Gastrocnemius medialis (tissue), 4 donors: ENCODE measurements at regions not wholly inside any gene's neighbourhood (a gene's known extent, or its start where the extent isn't known, plus 50 kb on each side); places are given as distances from the start of the nearest gene placed in this dataset.

Experiments used
- ATAC-seq, 2 donors: fragments of 150-250 bp; one replicate each; pipeline ENCODE4 v1.9.1; 2016
- DNase-seq, 2 donors: peaks; one replicate each; pipeline ENCODE4 v3.0.0-alpha.2; 2019
- H3K27ac ChIP-seq, 4 donors: fragments of 200-600 bp; sonication (generic); 1 replicate in 1 of 4; 2 replicates in 3 of 4; pipeline ENCODE4 v1.5.1; 2016 to 2018; ENCODE audit warnings: mild to moderate bottlenecking in 2 of 4, moderate library complexity in 1 of 4
- H3K27me3 ChIP-seq, 3 donors: fragments of 200-600 bp; sonication (generic) in 2 of 3; 1 replicate in 1 of 3; 2 replicates in 2 of 3; pipeline versions ENCODE4 v1.5.1 to v1.6.0; 2016 to 2019; ENCODE audit warnings: mild to moderate bottlenecking in 1 of 3, moderate library complexity in 1 of 3
- H3K36me3 ChIP-seq, 2 donors: fragments of 200-600 bp; sonication (generic) in 1 of 2; one replicate each; pipeline ENCODE4 v1.5.1; 2017 to 2018
- H3K4me1 ChIP-seq, 2 donors: fragments of 200-600 bp; sonication (generic) in 1 of 2; one replicate each; pipeline ENCODE4 v1.5.1; 2016 to 2017; ENCODE audit warnings: mild to moderate bottlenecking in 2 of 2
- H3K4me3 ChIP-seq, 4 donors: fragments of 200-600 bp; sonication (generic) in 3 of 4; 1 replicate in 1 of 4; 2 replicates in 3 of 4; pipeline ENCODE4 v1.5.1; 2016 to 2019; ENCODE audit warnings: mild to moderate bottlenecking in 2 of 4
- H3K9me3 ChIP-seq, 3 donors: fragments of 200-600 bp; sonication (generic) in 2 of 3; 1 replicate in 1 of 3; 2 replicates in 2 of 3; pipeline ENCODE4 v1.5.1; 2016 to 2019
- POLR2A ChIP-seq, 2 donors: fragments of 450-650 bp; IDR thresholded peaks; one replicate each; pipeline ENCODE4 v1.6.1; 2017; ENCODE audit warnings: antibody characterized with exemption in 2 of 2, mild to moderate bottlenecking in 2 of 2, moderate library complexity in 2 of 2
- in situ Hi-C, 4 donors: fragments of 200-750 bp; cut with MboI; loops; one replicate each; pipeline versions ENCODE4 v1.15.0 to v1.8.0; 2017; ENCODE audit warnings: low sequenced_read_pairs in 4 of 4
- intact Hi-C: fragments of 100-400 bp; cut with DNase I; formaldehyde crosslinking; loops from one replicate; pipeline ENCODE4 v1.15.1; 2023; ENCODE audit warnings: low total_unique reads
- TF ChIP-seq, protein P1 (sequence below), 5 experiments: fragments of 450-650 bp in 3 of 5; fragments of 200-600 bp in 2 of 5; sonication (generic) in 2 of 5; IDR thresholded peaks in 4 of 5; conservative IDR thresholded peaks in 1 of 5; 1 replicate in 4 of 5; 2 replicates in 1 of 5; pipeline ENCODE4 v1.5.1; 2016 to 2019; ENCODE audit warnings: antibody characterized with exemption in 5 of 5, mild to moderate bottlenecking in 3 of 5, moderate library complexity in 3 of 5

DNA sequence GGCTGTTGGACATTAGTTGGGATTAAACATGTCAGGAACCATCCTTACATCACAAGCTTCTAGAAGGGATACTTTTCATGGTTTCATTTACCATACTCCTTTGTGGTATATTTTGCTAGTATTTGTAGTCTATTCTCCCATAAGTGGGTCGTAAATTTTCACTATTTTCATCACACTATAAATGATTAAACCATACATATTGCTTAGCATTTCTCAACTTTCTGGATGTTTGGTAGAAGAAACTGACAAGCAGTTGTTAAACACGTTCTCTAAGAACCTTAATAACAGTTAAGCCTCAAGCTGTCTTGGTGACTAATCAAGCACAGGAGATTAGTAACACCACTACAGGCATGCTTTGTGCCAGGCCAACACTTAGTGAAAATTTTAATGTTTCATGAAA, 375.5 kb downstream of the NAF1 start:
- in situ Hi-C loops, result no loop called here
- no peaks in the 10 kb centered on the region for H3K27me3 ChIP-seq
- H3K27ac ChIP-seq, result no peak overlapping the region
- ATAC-seq (no peak), DNase-seq (no peak)
- no peaks in the 10 kb centered on the region for H3K36me3 ChIP-seq
- TF ChIP-seq POLR2A (IDR thresholded peaks at IDR 0.05), result no peak
- TF ChIP-seq, protein P1, sequence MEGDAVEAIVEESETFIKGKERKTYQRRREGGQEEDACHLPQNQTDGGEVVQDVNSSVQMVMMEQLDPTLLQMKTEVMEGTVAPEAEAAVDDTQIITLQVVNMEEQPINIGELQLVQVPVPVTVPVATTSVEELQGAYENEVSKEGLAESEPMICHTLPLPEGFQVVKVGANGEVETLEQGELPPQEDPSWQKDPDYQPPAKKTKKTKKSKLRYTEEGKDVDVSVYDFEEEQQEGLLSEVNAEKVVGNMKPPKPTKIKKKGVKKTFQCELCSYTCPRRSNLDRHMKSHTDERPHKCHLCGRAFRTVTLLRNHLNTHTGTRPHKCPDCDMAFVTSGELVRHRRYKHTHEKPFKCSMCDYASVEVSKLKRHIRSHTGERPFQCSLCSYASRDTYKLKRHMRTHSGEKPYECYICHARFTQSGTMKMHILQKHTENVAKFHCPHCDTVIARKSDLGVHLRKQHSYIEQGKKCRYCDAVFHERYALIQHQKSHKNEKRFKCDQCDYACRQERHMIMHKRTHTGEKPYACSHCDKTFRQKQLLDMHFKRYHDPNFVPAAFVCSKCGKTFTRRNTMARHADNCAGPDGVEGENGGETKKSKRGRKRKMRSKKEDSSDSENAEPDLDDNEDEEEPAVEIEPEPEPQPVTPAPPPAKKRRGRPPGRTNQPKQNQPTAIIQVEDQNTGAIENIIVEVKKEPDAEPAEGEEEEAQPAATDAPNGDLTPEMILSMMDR (IDR thresholded peaks at IDR 0.05 in 4 of 5, conservative IDR thresholded peaks at IDR 0.05 in 1 of 5), result no peak
- H3K4me3 ChIP-seq, result no peak overlapping the region
- no peaks in the 10 kb centered on the region for H3K9me3 ChIP-seq
- intact Hi-C loops, result no loop called here
- no peaks in the 10 kb centered on the region for H3K4me1 ChIP-seq

DNA sequence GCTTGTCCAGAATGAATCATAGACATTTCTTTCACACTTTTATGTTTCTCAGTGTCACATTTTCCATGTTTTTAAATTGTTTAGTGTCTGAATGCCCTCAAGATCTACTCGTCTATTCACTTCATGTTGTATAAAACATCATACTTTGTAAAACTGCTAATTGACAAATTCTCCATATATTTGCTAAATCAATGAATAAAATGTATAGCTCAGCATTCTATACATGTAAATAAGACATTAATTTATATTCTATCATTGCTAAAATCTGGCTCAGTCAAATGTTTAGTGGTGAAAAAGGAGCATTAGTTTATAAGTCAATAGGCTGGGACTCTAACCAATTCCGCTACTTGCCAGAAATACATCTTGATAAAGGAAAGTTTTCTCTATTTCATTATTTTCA, 379.6 kb downstream of the NAF1 start:
- Histone ChIP-seq H3K27ac (no peak overlapping the region), H3K36me3 (no peaks in the 10 kb centered on the region), H3K4me1 (no peaks in the 10 kb centered on the region), H3K27me3 (no peaks in the 10 kb centered on the region), H3K9me3 (no peaks in the 10 kb centered on the region), H3K4me3 (no peak overlapping the region)
- no peak for DNase-seq
- in situ Hi-C loops, result no loop called here
- TF ChIP-seq, protein P1 (IDR thresholded peaks at IDR 0.05 in 4 of 5, conservative IDR thresholded peaks at IDR 0.05 in 1 of 5), result no peak
- TF ChIP-seq POLR2A (IDR thresholded peaks at IDR 0.05), result no peak
- ATAC-seq, result no peak
- intact Hi-C loops, result no loop called here

DNA sequence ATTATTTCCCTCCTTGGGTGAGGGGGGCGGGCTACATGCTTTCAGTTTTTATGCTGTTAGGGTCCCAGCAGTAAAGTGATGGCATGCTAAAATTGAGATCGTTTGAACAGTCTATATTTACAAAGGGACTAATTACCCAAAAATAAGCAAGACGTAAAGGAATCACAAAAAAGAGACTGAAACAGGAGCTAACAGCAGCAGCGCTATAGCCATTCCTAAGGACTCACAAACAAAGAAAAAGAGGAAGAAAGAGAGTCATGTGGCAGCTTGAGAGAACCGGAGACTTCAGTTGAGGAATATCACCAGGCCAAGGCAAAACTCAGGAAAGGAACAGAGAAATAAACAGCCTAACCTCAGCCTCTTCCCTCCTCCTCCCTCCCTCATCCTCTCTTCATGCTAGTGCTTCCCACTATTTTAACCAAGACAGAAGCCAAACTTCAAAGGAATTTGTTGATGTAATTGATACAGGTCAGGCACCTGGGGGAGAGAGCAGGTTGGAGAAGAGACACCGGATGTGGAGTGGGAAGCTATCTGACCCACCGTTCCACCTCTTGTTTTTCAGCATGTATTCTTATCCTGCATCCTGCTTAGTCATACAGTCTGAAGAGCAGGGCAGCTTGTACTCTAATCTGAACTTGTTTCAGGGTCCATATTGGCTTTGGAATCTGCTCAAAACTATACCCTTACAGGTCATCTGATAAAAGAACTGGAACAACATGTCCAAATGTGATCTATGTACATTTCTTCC, 383.7 kb downstream of the NAF1 start:
- no peaks in the 10 kb centered on the region for H3K27me3 ChIP-seq
- intact Hi-C loops (no loop called here), in situ Hi-C loops (no loop called here)
- H3K36me3 ChIP-seq, result no peaks in the 10 kb centered on the region
- ATAC-seq, result no peak
- no peak overlapping the region for H3K4me3 ChIP-seq
- no peak for DNase-seq
- no peaks in the 10 kb centered on the region for H3K9me3 ChIP-seq
- TF ChIP-seq, protein P1 (IDR thresholded peaks at IDR 0.05 in 4 of 5, conservative IDR thresholded peaks at IDR 0.05 in 1 of 5), result no peak
- no peak for TF ChIP-seq POLR2A (IDR thresholded peaks at IDR 0.05)
- no peaks in the 10 kb centered on the region for H3K4me1 ChIP-seq
- no peak overlapping the region for H3K27ac ChIP-seq

DNA sequence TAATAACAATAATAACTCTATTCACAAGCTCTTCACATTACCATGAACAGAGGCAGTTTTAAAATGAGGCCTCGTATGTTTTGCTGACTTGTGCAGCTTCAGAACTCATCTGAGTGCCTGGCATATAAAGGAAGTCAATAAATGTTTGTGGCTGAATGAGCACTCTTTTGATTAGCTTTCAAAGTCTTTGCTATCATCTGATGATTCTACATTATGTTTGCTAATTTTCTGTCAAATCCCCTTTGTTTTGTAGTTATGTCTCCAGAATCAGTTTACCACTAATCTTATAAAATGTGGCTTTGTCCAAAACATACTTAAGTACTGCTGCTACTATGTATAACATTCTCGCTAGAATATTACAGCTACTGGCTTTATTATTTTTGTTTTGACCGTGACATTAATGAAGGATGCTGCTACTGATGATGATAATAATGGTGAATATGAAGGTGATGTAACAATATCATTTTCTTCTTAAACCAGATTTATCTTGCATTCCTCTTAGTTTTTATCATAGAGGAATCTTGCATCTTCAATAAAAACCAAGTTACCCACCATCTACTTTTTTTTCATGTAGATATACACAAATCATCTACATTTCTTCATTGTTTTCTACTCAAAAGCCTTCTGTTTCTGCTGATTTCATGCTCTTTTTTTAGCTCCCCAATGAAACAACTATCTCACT, 384.5 kb downstream of the NAF1 start:
- no peak overlapping the region for H3K27ac ChIP-seq
- DNase-seq, result no peak
- no peak for ATAC-seq
- no peaks in the 10 kb centered on the region for H3K9me3 ChIP-seq
- H3K4me3 ChIP-seq, result no peak overlapping the region
- no peak for TF ChIP-seq POLR2A (IDR thresholded peaks at IDR 0.05)
- TF ChIP-seq, protein P1 (IDR thresholded peaks at IDR 0.05 in 4 of 5, conservative IDR thresholded peaks at IDR 0.05 in 1 of 5), result no peak
- in situ Hi-C loops (no loop called here), intact Hi-C loops (no loop called here)
- H3K4me1 ChIP-seq, result no peaks in the 10 kb centered on the region
- no peaks in the 10 kb centered on the region for H3K27me3 ChIP-seq
- no peaks in the 10 kb centered on the region for H3K36me3 ChIP-seq
